ENCODE measurements at regions not wholly inside any gene's neighbourhood (a gene's known extent, or its start where the extent isn't known, plus 50 kb on each side); places are given as distances from the start of the nearest gene placed in this dataset.
"Not testable (repeated sequence)": the region's sequence is repeated elsewhere in the genome, so short reads cannot be mapped to it uniquely, and the experiment has no call there.

- no peak for DNase-seq
These were observed 107.1 kb downstream of the OXSM start for GRCh38 chr3:25897019-25897418.

- no peak for DNase-seq
These were observed 109.6 kb downstream of the OXSM start for GRCh38 chr3:25899352-25900101.

GRCh38 chr3:25900161-25900560, 110.3 kb downstream of the OXSM start:
- no peak for DNase-seq

GRCh38 chr3:25901796-25902195, 111.9 kb downstream of the OXSM start:
- no peak for DNase-seq

- DNase-seq = no peak
These were observed 112.7 kb downstream of the OXSM start for GRCh38 chr3:25902586-25902985.

DNA sequence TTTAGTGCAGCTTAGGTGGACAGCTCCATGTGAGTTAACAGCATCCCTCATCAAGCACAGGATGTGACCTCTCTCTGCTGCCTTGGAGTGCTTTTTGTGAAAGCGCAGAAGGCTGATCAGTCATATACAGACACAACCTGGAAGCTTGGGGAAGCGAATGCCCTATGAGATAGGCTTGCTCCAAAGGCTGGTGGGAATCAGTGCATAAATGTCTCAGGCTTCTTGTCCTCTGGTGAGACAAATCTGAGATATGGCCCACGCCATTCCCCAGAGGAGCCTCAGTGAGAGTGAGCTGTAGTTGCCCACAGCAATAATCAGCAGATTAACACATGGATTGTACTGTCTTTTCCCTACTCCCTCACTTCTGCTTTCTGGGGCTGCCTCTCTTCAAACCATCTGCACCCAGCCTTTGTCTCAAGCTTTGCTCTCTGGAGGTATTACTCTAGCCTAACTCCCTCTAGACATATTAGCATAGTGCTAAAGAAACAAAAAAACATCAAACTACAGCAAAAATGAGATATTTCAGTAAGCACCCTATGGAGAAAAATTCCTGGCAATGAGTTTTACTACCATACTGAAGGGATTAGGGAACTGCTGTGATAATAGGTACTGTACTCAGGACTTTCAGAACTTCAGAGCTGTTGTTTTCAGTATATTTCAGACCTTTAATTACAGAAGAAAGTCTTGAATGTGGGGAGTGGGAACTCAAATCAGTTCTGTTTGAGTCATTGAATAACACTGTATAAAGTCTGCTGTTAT, 113.7 kb downstream of the OXSM start:
- no peak for DNase-seq

DNA sequence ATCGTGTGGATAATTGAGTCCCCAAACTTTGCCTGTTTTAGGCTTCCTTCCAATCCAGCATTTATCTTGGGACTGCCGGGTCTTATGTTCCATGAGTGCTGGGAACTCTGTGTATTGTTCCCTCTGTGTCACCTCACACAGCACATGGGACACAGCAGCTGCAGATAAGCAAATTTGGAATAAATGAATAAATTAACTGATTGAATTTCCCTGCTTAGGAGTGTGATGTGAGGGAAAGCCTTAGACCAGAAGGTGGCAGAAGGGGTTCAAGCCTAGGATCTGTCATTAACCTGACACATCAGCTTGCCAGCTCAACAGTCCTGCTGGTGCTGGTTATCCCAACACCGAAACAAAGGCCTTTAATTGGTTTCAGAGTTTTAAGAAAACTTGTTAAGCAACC, 114.3 kb downstream of the OXSM start:
- DNase-seq = no peak

- DNase-seq = no peak
These were observed 116.4 kb downstream of the OXSM start for GRCh38 chr3:25906132-25906906.

DNA sequence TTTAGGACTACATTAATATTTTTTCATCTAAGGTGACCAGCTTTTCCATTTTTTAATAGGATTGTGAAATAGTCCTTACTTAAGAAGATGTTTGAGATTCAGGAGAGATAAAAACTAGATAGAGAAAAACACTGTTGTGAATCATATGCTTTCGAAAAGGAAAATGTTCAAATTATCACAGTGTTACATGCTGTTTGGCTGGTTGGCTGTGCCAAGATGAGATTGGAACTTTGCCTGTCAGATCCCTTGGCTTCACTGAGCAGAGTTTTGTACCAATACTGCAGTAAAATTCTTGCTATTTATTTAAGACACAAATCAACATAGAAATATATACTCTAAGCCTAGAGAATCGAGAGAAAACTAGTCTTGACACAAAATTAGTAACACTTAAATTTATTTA, 117.2 kb downstream of the OXSM start:
- DNase-seq = no peak

GRCh38 chr3:25910105-25910504, 120.2 kb downstream of the OXSM start:
- DNase-seq = no peak

DNA sequence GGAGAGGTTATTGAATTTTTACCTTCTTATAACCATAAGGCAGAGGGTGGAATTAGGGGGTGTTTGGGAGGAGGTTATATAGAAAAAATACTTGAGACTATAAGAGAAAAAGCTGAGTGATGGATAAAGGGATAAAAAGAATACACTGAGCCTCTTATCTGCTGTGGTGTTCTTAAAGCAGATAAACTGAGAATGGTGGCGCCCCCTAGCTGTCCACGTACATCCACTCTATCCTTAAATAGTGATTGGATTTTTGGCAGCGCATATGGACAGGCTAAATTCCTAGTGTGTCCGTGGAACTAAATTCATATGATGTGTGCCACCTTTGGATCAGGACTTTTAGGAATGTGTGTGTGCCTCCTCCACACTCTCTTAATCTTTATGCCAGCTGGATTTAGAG, 121.1 kb downstream of the OXSM start:
- DNase-seq = peak; percentile 33 to 47

DNA sequence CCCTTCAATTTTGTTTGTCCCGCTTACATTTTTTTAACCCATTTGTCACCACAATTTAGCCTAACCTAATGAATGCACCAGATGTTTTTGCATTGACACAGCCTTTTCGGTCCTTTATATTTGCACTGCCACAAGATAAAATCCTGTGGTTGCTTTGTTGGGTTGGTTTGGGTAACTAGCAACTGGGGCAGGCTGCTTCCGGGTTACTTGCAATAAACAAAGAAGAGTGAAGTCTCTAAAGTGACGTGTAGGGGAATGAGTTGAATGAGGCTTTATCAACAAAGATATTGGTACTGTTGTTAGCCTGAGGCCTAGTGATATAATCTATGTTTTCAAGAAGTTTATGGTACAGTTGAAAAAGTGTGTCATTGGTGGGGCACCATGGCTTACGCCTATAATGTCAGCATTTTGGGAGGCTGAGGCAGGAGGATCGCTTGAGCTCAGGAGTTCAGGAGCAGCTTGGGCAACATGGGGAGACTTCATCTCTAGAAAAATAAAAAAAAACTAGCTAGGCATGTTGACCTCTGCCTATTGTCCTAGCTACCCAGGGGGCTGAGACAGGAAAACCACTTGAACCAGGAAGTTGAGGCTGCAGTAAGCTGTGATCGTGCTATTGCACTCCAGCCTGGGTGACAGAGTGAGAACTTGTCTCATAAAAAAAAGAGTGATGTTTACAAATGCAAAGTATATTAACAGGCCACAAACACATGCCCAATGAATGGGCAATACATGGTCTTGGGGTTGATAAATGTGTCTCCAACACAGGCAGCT, 121.8 kb downstream of the OXSM start:
- no peak for DNase-seq

- no peak for DNase-seq
These were observed 123.3 kb downstream of the OXSM start for GRCh38 chr3:25913179-25913578.

- no peak for DNase-seq
These were observed 125.8 kb downstream of the OXSM start for GRCh38 chr3:25915673-25916072.

GRCh38 chr3:25916321-25916720, 126.4 kb downstream of the OXSM start:
- DNase-seq = no peak

DNA sequence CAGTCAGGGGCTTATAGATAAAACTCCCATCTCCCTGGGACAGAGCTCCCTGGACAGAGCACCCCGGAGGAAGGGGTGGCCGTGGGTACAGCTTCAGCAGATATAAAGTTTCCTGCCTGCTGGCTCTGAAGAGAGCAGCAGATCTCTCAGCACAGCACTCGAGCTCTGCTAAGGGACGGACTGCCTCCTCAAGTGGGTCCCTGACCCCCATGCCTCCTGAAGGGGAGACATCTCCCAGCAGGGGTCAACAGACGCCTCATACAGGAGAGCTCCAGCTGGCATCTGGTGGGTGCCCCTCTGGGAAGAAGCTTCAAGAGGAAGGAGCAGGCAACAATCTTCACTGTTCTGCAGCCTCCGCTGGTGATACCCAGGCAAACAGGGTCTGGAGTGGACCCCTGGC, 142.1 kb downstream of the OXSM start:
- not testable (repeated sequence) for DNase-seq

DNA sequence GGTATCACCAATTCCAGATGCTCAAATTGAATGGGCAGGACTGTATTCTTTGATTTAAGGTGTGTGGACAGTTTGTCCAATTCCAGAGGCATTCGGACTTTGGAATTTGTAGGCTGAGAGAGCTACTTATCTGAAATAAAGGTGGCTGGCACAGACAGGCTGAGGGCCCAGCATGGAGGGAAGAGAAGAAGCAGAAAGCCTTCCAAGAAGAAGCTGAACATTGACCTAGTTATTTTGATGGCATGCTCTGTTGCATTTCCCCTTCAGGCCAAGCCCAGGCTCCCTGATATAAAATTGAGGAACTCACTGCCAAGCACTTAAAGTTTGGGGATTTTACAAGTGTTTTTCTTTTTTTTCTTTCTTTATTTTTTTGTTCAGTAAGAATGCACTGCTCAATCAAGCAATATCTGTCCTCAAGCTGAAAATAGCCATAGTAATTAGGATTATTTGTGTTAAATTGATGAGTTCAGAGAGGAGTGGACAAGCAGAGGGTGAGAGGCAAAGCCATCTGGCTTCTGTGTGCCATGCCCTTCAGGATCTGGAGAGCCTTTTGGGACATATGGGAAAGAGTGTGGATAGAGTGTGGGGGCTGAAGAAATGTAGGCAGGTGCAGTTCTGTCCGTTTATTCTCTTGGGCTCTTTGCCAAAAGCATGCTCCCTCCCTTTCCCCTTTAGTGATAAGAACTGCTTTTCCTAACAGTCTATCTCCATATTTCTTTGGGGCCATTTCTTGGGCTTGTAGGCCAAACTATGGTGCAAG, 148.9 kb downstream of the OXSM start:
- DNase-seq = no peak

DNA sequence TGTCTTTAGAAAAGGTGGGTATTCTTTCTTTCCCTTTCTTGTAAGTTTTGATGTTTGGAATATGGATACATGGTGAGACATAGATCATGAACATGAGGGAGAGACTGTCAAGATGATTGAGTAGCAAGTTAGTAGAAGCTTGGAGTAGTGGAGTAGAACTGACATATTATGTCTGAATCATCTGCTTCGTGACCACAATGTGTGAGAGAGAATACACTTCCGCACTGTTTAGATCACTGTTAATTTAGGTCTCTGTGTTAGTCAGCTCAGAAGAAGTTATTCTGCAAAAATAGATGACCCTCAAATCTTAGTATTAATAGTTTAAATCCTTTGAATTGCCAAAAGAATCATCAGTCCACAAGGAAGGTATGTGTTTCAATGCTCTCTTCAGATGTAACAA, 151.0 kb downstream of the OXSM start:
- no peak for DNase-seq

DNA sequence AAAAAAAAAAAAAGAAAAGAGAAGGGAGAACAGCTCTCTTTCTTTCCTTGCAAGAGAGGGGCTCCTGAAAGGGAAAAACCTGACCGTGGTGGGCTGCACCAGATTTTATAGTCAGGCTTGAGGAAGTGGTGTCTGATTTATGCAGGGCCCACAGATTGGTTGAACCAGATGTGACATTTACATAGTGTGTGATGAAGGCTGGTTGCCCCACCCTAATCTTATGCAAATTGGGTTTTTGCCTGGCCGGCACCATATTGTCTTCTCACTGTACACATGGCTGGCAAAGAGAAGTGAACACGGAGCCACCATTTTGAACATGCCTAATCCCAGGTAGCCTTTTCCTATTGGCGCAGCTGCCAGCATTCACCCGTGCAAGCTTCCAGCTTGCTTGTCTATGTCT, 154.4 kb downstream of the OXSM start:
- DNase-seq = no peak

DNA sequence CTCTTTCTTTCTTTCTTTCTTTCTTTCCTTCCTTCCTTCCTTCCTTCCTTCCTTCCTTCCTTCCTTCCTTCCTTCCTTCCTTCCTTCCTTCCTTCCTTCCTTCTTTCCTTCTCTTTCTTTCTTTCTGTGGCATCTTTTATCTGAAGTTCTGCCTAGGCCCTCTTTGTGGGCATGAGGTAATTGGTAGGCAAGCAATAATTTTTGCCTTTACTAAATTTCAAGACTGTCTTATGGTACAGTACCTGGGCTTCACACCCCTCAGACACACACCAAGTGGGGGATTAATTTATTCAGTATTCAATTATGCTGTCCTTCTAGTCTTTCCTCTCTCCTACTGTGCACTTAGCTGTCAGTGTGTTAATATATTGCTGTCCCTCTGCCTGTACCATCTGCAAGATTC, 155.5 kb downstream of the OXSM start:
- no peak for DNase-seq

- no peak for DNase-seq
These were observed 155.9 kb downstream of the OXSM start for GRCh38 chr3:25945836-25946235.

GRCh38 chr3:25952133-25952532, 162.2 kb downstream of the OXSM start:
- DNase-seq = no peak
